GM21360 (cell line): ENCODE measurements at regions not wholly inside any gene's neighbourhood (a gene's known extent, or its start where the extent isn't known, plus 50 kb on each side); places are given as distances from the start of the nearest gene placed in this dataset.
"Not testable (repeated sequence)": the region's sequence is repeated elsewhere in the genome, so short reads cannot be mapped to it uniquely, and the experiment has no call there.

Source experiments
- ATAC-seq: cut with Tn5 transposase; IDR thresholded peaks from one replicate; pipeline ENCODE4 v1.9.1; 2021; ENCODE audit warnings: mild to moderate bottlenecking, moderate library complexity; ENCODE audit not compliant: unreplicated experiment

DNA sequence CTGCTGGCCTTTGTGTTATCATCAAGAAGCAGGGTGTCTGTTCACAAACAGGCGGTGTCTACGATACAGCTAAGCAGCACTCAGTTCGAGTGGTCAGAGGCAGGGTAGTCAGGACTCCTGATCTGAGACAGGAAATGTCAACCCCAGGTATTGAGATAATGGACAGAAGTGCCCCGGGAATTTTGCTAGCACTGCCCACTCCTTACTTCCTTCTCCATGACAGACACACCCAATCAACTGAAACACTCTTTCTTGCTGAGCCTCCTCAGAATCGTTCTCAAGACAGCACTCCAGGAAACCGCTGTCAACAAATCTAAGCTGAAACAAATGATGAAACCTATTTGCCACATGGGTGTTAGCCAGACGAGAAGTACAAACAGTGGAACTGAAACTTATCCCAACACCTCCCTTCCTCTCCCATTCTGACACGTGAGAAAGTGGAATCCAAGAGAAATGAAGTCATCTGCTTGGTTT is 109.3 kb downstream of the GTF2IRD2B start:
- not testable (repeated sequence) for ATAC-seq

DNA sequence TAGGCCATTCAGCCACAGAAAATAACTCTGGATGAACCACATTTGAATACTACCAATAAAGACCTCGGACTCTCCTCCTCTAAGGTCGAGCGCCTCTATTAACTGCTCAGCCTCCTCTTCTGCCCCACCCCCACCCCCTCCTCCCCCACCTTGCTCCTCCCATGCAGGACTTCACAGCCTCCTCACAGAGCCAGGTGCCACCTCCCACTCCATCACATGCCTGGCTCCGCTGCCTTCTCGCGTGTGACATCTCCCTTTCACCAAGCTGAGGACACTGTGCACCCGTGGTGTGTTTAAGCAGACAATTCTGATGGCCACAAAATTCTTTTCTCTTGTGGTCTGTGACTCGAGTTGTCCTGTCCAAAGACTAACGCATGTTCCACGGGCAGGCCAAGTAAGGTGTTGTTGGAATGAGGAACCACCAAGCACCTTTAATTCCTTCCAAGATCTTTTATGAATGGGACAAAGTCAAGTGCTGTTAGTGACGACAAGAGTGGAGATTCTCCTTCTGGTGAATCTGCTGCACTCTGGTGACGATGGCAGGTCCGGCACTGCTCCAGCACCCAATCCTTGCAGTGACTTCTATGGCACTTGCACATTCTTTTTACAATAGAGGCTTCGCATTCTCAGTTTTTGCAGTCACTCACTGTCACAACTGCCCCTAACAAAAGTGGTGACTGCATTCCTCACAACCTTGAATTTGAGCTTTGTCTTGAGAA is 113.1 kb downstream of the GTF2IRD2B start:
- not testable (repeated sequence) for ATAC-seq

DNA sequence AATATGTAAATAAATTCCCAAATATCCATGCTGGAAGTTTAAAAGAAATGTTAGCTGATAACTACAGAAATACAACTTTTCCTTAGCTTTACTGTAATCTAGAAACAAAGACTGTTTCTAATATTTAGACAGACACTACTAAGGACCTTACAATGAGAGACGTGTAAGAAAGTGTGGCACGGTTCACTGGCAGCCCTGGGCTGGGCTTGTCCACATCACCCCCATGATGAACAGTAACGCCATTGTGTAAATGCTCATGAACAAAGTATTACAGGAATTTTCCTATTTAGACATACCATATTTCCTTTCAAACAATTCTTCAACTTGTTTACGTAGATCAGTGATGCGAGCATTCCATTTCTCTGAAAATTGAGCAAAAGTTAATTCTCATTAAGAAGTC is 123.1 kb downstream of the GTF2IRD2B start:
- not testable (repeated sequence) for ATAC-seq

DNA sequence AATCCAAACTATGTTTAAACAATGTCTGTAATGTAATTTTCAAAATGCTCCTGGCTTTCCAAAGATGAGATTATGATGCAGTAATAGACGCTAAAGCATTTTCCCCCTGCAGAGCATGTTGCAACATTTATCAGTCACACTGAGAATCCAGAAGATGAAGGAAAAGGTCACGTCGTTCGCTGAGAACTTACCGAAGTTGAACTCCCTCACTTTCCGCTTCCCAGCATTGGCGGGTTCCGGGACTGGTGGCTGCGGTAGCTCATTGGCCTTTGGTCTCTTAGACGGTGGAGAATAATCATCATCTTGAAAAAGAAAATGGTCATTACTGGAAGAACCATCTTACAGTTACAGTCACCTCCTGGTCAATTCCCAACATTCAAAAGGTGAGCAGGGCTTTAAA is 124.6 kb downstream of the GTF2IRD2B start:
- not testable (repeated sequence) for ATAC-seq

DNA sequence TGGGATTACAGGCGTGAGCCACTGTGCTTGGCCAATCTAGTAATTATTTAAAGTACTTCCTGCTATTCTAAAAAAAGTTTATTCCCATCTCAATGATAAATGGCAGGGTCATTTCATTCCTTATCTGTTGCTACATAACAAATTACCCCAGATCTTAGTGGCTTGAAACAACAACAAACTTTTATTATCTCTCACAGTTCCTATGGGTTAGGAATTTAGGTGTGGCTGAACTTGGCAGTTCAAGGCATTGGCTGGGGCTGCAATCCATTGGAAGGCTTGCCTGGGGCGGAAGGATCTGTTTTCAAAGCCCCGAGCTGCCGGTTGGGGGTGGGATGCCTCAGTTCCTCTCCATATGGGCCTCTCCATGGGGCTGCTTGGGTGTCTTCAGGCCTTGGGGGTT is 133.7 kb downstream of the GTF2IRD2B start:
- ATAC-seq: not testable (repeated sequence)

DNA sequence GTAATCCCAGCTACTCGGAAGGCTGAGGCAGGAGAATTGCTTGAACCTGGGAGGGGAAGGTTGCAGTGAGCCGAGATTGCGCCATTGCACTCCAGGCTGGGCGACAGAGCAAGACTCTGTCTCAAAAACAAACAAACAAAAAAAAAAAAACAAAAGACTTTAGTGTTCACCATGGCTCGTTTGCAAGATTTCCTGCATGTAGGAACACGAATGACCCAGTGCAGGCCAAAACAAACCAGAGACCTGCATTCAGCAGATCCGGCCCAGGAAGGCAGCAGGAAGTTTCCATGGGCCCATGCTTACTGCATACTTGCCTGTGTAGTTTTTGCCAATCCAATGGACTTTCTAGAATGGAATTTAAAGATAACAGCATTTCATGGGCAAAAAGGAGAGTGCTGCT is 137.2 kb downstream of the GTF2IRD2B start:
- not testable (repeated sequence) for ATAC-seq

DNA sequence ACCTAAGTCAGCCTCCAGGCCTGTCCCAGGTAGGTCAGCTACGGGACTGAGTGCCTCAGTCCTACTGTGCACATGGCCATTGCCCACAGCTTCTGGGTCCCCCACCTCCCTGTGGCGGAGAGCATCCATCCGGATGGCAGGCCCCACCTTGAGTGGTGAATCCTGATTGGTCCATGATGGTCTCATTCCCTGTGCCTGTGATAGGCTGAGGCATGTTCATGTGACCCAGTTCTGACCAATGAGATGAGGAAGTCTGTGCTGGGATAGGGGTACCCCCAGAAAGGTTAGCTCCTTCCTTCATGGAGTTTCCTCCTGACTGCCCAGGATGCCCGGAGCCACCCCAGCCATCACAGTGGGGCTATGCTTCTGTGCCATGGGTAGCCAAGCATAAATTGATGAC is 138.2 kb downstream of the GTF2IRD2B start:
- ATAC-seq: not testable (repeated sequence)

DNA sequence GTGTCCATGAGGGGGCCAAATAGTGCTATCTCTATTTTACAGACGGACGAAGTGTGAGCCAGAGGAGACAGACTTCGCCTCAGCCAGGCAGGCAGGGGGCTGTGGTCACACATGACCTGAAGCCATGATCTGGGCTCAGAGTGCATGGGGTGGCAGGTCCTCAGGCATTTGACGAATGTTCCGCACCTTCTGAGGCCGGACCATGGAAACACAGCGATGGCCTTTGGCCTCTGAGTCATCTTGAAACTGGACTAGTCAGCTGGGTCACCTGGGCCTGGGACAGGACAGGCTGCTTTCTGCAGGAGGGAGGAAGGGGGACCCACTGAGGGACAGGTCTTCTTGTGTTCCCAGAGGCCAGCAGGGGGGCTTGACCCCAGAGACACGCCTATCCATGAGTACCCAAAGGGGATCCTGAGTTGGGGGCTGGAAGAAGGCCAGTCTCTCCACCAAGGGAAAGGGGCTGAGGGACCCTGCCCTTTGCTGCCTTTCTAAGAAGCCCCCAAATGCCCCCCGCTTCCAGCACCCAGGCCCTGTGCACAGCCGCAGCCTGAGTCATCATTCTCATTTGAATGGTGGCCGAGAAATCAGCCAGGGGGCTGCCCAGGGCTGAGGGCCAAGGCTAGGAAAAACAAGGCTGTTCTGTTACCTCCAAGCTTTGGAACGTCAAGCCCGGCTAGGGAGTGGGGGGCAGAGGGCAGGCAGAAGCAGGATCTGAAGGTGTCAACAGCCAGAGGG is 142.9 kb downstream of the GTF2IRD2B start:
- not testable (repeated sequence) for ATAC-seq

DNA sequence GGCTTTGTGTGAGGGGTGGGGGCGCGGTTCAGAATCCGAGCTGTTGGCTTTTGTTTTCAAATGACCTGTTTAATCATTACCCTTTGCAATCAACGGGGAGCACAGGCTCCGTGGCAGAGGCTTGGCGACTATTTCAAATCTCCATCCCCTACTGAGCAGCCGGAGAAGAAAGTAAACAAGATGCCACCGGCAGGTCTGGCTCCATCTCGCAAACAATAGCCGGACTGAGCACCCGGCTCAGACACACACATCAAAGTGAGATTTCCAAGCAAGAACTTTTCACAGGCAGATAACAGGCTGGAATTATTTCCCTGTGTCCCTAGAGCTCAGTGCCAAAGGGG is 143.4 kb downstream of the GTF2IRD2B start:
- not testable (repeated sequence) for ATAC-seq

DNA sequence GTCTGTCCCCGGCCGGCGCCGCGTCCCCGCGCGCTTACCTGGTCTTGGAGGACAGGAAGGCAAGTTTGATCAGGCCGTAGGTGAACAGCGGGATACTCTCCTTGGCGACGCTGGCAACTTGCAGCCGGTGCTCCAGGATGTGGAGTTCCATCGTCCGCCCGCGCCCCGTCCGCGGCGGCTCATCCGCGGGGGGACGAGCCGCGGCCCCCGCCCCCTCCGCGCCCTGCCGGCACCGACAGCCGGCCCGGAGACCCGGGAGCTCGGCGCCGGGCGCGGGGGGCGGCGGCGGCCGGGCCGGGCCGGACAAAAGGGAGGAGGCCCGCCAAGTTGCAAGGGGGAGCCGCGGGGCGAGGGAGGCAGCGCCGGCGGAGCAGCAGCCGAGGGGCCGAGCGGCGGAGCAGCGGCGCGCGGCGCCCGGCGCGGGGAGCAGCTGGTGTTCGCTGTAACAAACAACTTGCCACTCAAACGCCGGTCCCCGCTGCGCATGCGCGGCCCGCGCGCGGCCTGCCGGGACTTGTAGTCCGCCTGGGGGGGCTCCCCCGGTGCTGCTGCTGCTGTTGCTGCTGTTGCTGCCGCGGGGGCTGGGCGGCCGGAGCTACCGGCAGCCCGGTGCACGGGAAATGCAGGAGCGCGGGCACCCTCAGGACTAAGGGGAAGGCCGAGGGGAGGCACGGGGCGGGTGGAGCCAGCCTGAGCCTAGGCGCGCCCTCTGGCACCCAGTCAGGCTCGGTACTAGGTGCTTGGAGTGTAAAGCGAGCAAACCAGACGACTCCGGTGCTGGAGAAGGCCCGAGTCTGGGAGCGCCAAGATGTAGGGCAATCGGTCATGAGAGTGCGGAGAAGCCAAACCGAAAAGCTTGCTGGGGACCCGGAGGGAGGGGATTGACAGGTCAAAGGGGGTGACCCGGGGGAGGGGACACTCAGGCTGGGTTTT is 145.1 kb downstream of the GTF2IRD2B start:
- peak; percentile 83 for ATAC-seq

DNA sequence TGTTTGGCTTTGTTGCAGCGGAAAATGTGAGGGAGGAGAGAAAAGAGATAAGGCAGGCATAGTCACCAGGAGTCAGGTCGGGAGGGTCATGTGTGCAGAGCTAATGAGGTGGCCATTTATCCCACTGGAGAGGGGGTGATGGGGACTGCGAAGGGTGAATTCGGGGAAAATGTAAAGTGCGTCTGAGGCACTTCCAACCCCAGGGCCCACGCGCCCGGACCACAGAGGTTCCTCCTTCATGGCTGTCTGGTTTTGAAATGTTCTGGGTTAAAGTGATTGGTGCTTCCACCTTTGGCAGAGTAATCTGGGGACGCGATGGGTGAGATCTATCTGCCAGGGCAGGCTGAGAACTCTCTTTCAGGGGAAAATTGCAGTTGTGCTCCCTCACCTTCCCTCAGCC is 145.9 kb downstream of the GTF2IRD2B start:
- ATAC-seq: not testable (repeated sequence)

DNA sequence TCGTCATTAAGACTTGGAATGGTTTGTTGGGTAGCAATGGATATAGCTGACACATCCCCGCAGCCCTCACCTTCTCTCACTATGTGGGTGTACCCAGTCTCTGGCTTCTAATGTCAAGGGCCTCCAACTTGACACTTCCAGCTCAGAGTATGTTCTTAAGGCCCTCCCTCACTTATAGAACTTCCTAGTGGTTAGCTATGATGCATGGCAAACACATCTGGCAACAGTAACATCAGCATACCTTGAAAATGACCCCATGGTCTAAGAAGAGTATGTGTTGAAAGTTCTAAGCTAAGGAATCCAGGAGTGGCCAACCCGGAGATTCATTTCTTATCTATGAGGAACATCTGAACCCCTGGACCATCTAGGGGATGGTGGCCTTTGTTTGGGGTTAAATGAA is 151.2 kb downstream of the GTF2IRD2B start:
- not testable (repeated sequence) for ATAC-seq

DNA sequence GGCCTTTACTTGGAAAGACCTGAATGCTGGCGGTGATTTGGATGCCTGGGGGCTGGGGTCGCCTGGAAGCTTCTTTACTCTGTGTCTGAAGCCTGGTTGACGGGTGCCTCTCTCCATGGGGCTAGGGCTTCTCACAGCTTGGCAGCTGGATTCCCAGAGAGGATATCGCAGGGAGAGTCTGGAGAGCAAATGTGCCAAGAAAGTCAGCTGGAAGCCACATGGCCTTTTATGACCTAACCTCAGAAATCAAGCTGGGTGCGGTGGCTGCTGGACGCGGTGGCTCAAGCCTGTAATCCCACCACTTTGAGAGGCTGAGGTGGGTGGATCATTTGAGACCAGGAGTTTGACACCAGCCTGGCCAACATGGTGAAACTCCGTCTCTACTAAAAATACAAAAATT is 147.2 kb upstream of the TRIM73 start:
- not testable (repeated sequence) for ATAC-seq

DNA sequence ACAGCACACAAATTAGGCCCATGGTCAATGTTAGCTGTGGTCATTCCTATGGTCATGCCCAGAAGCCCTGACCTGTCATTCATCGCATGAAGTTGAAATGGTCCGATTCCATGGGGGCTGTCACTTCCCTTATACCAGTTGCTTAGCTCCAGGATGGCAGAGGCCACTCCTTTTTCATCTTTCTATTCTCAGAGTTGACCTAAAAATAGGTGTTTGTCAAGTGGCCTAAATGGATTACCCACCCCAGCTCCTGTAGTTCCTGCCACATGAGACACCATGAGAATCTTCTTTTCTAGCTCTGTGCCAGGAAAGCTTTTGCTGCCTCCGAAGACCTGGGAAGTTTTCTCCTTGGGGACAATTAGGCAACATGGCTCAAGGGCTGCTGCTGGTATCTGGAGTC is 141.2 kb upstream of the TRIM73 start:
- not testable (repeated sequence) for ATAC-seq

DNA sequence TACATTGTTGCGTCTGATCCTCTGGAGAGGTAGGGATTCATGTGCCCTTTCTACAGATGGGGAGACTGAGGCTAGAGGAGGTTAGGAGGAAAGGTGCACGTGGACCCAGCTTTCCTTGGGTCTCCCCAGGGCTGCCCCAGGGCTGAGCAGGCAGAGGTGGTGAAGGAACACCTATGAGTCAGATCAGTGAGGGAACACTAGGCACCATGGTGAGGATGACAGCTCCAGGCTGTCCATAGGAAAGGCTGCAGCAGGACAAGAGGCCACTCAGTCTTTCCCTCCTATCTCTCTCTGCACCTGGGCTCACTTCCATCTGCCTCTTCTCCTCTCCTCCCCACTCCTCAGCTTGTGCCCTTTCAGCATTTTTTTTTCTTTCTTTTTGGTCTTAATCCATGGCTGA is 138.0 kb upstream of the TRIM73 start:
- ATAC-seq: not testable (repeated sequence)

DNA sequence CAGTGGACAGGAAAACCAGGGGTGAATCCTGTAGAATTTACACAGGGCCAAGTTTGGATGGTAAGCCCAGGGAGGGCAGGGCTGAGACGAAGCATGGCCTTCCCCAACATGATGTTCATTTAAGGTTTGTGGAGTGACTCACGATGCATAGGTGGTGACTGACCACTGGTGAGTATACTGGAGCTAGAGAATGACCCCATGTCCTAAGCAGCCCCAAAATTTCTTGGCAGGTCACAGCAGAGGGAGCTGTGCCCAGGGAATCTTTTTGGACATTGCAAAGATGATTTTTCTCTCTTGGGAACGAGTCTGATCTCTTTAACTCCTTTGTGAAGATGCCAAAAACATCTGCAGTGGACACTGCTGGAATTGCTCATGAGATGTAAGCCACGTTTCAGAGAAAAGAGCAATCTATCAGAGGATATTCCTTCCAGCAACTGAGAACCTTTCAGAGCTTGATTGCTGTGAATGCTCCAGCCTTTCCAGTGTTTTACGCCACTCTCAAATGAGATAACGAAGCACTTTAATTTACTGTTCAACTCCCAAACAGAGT is 135.9 kb upstream of the TRIM73 start:
- not testable (repeated sequence) for ATAC-seq

DNA sequence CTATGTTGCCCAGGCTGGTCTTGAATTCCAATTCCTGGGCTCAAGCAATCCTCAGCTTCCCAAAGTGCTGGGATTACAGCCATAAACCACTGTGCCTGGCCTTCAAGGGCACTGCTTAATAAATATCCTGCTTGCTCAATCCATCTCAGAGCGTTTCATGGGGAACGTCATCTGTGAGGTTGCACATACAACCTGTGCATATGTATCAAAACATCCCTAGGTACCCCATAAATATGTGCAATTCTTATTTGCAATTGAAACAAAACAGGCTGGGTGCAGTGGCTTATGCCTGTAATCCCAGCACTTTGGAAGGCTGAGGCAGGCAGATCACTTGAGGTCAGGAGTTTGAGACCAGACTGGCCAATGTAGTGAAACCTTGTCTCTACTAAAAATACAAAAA is 133.8 kb upstream of the TRIM73 start:
- not testable (repeated sequence) for ATAC-seq

DNA sequence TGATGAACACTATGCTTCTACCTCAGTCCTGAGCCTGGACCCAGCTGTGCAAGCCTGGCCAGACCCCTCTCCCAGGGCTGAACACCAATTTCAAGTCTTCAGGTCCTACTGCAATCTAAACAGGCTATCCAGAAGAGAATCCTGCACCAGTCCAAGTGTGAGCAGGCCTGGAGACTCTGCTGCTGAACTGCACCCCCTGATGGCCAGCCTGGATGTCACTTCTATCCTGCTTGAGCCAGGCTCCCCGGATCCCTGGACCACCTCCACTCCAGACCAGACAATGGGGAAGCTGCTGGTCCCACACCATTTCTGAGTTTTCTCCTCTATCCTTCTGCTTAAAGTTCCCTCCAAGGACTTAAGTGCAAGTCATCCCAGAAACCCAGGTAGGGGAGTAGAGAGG is 127.3 kb upstream of the TRIM73 start:
- not testable (repeated sequence) for ATAC-seq

DNA sequence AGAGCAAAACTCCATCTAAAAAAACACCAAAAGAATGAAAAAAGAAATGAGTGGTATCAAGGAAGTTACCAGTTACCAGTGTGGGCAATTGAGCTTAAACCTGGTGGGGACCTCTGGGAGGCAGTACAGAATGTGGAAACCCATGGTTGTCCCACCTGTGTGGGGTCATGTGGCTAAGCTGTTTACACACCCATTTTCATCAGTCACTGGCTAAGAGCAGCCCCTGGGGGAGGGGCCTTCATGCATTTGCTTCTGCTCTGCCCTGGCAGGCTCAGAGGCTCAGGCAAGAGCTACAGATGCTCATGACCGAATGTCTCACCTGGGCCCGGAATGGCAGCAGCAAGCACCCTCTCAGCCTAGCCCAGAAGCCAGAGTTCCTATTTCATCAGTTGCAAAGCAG is 126.3 kb upstream of the TRIM73 start:
- ATAC-seq: peak; percentile 53

DNA sequence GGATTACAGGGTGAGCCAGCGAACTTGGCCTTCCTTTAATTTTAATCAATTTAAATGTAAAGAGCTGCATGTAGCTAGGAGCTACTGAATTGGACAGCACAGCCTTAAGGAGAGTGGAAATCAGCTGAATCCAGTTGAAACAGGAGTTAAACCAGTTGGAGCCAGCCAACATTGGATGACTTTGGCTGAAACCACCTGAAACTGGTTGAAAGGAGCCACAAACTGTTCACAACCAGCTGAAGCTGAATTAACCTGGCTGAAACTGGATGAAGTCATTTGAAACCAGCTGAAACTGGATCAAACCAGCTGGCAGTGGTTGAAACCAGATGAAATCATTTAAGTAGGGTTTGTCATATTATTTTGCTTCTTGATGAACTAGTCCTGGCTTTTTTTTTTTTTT is 121.3 kb upstream of the TRIM73 start:
- ATAC-seq: not testable (repeated sequence)
